ENCODE measurements at regions not wholly inside any gene's neighbourhood (a gene's known extent, or its start where the extent isn't known, plus 50 kb on each side); places are given as distances from the start of the nearest gene placed in this dataset.
A peak's percentile ranks its signal among the peaks of the same experiment; 100 is the strongest.

GRCh38 chr3:4021162-4021561 lies 221.9 kb downstream of the LRRN1 start:
- FAIRE-seq (no peak), DNase-seq (ENCODE audit: insufficient read length, low spot score) (no peak)

GRCh38 chr3:4029135-4029534 lies 229.9 kb downstream of the LRRN1 start:
- FAIRE-seq (no peak), DNase-seq (ENCODE audit: insufficient read length, low spot score) (no peak)

GRCh38 chr3:4030624-4031023 lies 231.4 kb downstream of the LRRN1 start:
- FAIRE-seq (no peak), DNase-seq (ENCODE audit: insufficient read length, low spot score) (no peak)

- DNase-seq (ENCODE audit: insufficient read length, low spot score), result no peak
- no peak for FAIRE-seq
Measured at GRCh38 chr3:4033296-4033695, 234.1 kb downstream of the LRRN1 start.

DNA sequence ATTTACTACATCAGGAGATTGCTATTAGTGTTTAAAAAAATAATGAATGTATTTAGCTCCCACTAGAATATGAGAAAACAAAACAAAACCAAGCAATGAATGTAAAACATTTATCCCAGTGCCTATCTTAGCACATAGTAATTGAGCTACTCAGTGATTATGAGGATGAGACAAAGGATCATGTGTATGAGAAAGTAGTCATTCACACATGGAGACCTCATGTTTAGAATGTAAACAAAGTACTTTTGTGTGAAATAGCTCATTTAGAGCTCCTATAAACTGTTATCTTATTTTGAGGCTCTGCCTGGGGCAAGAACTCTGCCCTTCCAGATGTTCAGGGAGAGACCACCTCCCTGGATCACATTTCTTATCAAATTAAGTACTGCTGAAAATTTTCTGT lies 236.8 kb downstream of the LRRN1 start:
- DNase-seq (ENCODE audit: insufficient read length, low spot score) (no peak), FAIRE-seq (no peak)

DNA sequence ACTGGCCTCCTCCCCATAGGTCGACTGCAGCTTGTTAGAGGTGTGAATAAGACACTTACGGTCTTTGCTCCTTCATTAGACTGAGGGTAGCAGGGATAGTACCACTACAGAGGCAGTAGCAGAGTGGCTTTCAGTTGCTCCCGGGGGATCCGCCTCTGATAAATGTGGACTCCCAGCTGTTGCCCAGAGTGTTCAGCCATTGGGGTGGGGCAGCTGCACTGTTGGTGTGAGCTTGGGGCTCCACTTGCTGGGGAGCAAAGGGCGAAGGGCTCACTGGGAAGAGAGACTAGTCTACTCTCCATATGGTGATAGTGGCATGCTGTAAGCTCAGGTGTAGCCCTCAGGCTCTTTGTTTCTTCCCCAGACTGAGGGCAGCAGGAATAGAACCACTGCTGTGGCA lies 239.1 kb downstream of the LRRN1 start:
- DNase-seq (ENCODE audit: insufficient read length, low spot score) (no peak), FAIRE-seq (no peak)

GRCh38 chr3:4042070-4042469 lies 242.8 kb downstream of the LRRN1 start:
- DNase-seq (ENCODE audit: insufficient read length, low spot score) (no peak), FAIRE-seq (no peak)

GRCh38 chr3:4042869-4043268 lies 243.6 kb downstream of the LRRN1 start:
- DNase-seq (ENCODE audit: insufficient read length, low spot score) (no peak), FAIRE-seq (no peak)

DNA sequence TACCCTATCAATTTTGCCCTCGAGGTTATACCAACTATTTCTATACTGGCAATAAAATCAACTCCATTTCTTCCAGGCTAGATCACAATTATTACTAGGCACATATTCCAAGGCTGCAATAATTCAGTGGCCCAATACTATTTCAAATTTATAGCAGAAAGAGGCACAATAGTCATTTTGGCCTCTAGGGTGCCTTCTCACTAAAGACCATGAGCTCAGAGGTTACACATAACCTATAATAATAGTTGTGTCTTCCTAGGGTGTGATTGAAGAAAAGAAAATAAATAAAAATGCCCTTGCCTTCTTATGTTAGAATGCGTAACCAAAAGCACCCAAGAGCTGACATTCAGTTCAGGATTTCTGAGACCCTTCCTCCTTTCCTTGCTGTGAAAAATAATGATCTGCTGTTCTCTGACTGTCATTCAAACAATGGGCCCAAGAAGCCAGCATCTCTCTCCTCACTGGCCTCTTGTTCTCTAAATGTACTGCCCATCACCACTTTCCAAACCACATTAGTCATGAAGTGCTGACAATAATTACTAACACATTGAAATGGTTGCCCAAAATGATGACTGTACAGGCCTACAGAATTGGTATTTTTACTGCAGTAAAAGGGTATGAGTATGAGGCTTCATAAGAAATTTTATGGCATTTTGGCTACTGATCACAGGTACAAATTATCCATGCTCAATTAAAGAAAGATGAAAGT lies 244.8 kb downstream of the LRRN1 start:
- FAIRE-seq, result no peak
- no peak for DNase-seq (ENCODE audit: insufficient read length, low spot score)

DNA sequence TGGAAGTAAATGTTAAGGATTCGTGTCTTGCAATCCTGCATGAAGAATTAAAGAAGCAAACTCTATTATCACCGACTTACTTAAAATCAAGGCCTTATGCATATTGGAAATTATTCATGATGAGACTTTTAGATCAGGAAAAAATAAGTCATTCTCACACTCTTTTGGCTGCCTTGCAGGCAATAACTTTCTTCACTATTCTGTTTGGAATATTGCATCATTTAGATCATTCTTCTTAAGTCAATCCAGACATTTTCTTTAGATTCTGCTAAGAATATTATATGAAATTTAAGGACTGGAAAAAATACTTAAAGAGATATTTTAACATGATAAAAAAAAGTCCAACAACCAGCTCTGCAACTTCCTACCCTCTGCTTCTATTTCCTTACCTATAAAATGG lies 245.4 kb downstream of the LRRN1 start:
- FAIRE-seq, result no peak
- DNase-seq (ENCODE audit: insufficient read length, low spot score), result no peak

DNA sequence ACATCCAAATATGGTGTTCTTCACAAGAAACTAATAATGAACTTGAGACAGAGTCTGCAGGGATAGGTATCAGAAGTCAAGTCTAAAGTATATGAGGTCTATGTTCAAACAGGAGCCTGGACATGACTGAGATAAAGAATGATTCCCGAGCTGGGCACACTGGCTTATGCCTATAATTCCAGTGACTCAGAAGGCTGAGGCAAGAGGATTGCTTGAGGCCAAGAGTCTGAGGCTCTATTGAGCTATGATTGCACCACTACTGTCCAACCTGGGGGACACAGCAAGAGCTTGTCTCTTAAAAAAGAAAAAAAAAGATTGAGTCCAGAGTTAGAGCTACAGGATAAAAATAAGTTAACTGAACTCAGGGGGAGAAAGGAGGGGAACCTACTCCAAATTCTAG lies 246.5 kb downstream of the LRRN1 start:
- DNase-seq (ENCODE audit: insufficient read length, low spot score) (no peak), FAIRE-seq (no peak)

DNA sequence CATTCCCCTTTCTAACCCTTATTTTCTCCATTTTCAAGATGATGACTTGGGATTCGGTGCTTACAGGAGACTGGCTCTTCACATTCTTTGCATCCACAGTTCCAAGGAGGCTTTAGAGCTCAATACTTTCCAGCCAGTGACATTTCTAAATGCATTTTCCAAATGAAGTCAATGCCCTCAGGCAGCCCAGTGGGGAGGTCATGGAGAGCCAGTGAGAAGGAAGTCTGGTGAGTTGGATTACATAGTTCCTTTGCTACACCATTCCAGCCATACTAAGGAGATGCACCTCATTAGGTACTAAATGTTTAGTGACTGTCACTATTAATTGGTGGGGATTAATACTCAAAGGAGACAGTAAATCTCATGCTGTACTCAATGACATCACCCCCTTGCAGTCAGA lies 248.1 kb downstream of the LRRN1 start:
- FAIRE-seq, result no peak
- DNase-seq (ENCODE audit: insufficient read length, low spot score), result no peak

- FAIRE-seq (no peak), DNase-seq (ENCODE audit: insufficient read length, low spot score) (no peak)
Measured at GRCh38 chr3:4052706-4053105, 250.5 kb upstream of the SETMAR start.

DNA sequence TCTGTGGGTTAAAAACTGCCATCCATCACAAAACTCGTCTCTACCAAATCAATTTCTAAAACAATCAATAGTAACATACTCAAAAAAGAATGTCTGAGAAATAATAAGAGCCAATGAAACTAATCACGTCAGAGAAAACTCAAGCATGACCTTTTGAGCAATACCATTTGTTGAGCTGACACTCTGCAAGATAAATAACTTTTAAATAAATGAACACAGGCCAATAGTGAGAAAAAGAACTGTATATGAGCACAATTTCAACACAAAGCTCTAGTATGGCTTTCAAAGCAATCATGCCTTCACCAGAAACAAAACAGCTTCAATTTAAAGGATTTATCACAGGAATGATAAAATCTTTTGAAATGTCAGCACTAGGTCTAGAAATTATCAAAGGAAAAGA lies 249.2 kb upstream of the SETMAR start:
- no peak for DNase-seq (ENCODE audit: insufficient read length, low spot score)
- FAIRE-seq, result no peak

DNA sequence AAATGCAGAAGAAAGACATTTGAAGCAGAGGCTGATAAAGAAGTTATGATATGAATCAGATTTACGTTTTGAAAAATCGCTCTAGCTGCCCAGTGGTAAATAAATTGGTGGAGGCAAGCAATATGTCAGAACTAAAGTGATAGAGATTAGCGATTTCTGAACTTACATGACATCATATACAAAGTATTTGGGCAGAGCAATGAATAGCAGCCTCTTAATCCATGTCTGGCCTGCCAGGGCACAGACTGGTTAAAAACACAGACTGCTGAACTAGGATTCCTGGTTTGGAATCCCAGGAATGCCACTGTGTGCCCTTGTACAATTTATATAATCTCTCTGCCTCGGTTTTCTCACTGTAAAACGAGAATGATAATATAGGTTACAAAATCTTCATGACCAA lies 243.1 kb upstream of the SETMAR start:
- peak; percentile 26 for DNase-seq (ENCODE audit: insufficient read length, low spot score)
- FAIRE-seq, result no peak

- no peak for DNase-seq (ENCODE audit: insufficient read length, low spot score)
- no peak for FAIRE-seq
Measured at GRCh38 chr3:4060603-4061002, 242.6 kb upstream of the SETMAR start.

- FAIRE-seq (no peak), DNase-seq (ENCODE audit: insufficient read length, low spot score) (no peak)
Measured at GRCh38 chr3:4061195-4061594, 242.0 kb upstream of the SETMAR start.

DNA sequence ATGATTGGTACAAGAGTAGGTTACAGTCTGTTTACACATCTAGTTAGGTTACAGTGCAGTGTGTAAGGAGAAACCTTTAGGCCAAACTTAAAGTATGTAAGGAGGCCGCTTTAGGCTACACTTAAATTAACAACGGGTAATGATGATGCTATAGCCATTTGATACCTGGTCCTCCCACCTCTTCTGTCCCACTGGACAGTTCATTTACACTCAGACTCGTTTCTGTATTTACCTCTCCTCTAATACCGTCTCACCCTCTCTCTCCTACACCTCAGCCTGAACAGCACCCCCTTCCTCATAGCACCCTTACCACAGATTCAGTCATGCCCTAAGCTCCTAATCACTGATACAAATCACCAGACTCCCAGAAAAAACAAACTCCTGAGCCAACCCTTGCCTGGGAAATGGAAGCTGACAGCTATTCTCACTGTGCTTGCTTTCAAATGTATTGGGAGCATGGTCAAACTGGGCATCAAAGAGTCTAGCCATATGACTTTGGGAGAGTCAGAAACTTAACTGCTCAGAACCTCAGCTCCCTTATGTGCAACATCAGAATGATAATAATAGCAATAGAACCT lies 241.3 kb upstream of the SETMAR start:
- DNase-seq (ENCODE audit: insufficient read length, low spot score), result no peak
- no peak for FAIRE-seq

DNA sequence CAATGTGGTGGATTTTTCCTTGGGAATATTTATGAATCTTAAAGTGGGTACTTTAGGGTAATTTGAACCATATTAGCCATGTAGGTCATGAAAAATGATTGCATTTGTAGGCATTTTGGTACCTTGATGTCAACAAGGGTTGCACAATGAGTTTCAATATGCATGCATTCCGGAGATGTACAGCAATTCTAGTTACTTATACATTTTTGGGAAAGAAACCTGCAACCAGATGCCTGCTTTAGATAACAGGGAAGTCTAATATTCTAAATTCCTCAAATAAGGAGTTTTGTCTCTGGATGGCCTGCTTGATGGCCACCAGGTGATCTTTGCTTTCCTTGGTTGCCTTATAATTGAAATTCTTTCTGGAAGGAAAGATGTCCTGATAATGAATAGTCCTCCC lies 240.5 kb upstream of the SETMAR start:
- no peak for FAIRE-seq
- DNase-seq (ENCODE audit: insufficient read length, low spot score), result no peak

DNA sequence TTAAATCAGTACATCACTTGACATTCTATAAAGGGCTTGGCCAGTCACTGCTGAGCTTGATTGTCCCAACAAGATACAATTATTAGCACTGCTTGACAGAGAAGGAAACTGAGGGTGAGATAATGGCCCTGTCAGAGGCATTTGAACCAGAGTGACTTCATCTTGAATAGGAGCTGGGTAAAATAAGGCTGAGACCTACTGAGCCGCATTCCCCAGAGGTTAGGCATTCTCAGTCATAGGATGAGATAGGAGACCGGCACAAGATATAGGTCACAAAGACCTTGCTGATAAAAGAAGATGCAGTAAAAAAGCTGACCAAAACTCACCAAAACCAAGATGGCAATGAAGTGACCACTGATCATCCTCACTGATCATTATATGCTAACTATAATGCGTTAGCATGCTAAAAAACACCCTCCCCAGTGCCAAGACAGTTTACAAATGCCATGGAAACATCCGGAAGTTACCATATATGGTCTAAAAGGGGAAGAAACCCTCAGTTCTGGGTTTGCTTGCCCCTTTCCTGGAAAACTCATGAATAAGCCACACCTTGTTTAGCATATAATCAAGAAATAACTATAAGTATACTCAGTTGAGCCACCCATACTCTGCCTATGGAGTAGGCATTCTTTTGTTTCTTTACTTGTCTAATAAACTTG lies 239.1 kb upstream of the SETMAR start:
- no peak for DNase-seq (ENCODE audit: insufficient read length, low spot score)
- no peak for FAIRE-seq

- DNase-seq (ENCODE audit: insufficient read length, low spot score) (no peak), FAIRE-seq (no peak)
Measured at GRCh38 chr3:4065085-4065484, 238.1 kb upstream of the SETMAR start.

DNA sequence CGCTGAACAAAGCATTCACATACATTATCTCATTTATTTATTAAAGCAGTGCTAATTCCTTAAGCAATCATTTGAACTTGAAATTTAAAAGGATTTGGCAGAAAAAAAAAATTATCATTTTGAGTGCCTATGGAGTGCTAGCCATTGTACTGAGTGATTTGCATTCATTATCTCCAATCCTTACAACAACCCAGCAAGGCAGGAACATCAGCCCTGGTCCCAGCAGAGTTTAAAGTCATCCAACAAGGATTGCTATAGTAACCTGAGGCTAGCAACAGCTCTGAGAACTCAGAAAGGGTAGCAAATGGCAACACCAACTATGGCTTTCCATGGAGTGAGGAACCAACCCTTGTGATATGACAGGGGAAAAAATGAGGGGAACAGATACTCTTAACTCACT lies 237.6 kb upstream of the SETMAR start:
- no peak for FAIRE-seq
- DNase-seq (ENCODE audit: insufficient read length, low spot score), result no peak
